ENCODE measurements at regions not wholly inside any gene's neighbourhood (a gene's known extent, or its start where the extent isn't known, plus 50 kb on each side); places are given as distances from the start of the nearest gene placed in this dataset.

- DNase-seq (ENCODE audit: low read depth), result no peak
- no peak for TF ChIP-seq CTCF (conservative IDR thresholded peaks at IDR 0.05; ENCODE audit: low read depth, low read length)
- H3K4me3 ChIP-seq (ENCODE audit: low read depth, low read length), result no peak overlapping the region
Measured at GRCh38 chr7:110075450-110075849, 1015.5 kb upstream of the LRRN3 start.

GRCh38 chr7:110076194-110076593 lies 1014.7 kb upstream of the LRRN3 start:
- H3K4me3 ChIP-seq (ENCODE audit: low read depth, low read length), result no peak overlapping the region
- no peak for DNase-seq (ENCODE audit: low read depth)
- no peak for TF ChIP-seq CTCF (conservative IDR thresholded peaks at IDR 0.05; ENCODE audit: low read depth, low read length)

- no peak for TF ChIP-seq CTCF (conservative IDR thresholded peaks at IDR 0.05; ENCODE audit: low read depth, low read length)
- H3K4me3 ChIP-seq (ENCODE audit: low read depth, low read length), result no peak overlapping the region
- DNase-seq (ENCODE audit: low read depth), result no peak
Measured at GRCh38 chr7:110084181-110084807, 1006.6 kb upstream of the LRRN3 start.

GRCh38 chr7:110090110-110090820 lies 1000.7 kb upstream of the LRRN3 start:
- TF ChIP-seq CTCF (conservative IDR thresholded peaks at IDR 0.05; ENCODE audit: low read depth, low read length), result peak; percentile 77
- DNase-seq (ENCODE audit: low read depth), result peak; percentile 77
- no peak overlapping the region for H3K4me3 ChIP-seq (ENCODE audit: low read depth, low read length)

- no peak for TF ChIP-seq CTCF (conservative IDR thresholded peaks at IDR 0.05; ENCODE audit: low read depth, low read length)
- no peak overlapping the region for H3K4me3 ChIP-seq (ENCODE audit: low read depth, low read length)
- DNase-seq (ENCODE audit: low read depth), result no peak
Measured at GRCh38 chr7:110095372-110096052, 995.4 kb upstream of the LRRN3 start.

- H3K4me3 ChIP-seq (ENCODE audit: low read depth, low read length), result no peak overlapping the region
- no peak for TF ChIP-seq CTCF (conservative IDR thresholded peaks at IDR 0.05; ENCODE audit: low read depth, low read length)
- no peak for DNase-seq (ENCODE audit: low read depth)
Measured at GRCh38 chr7:110104243-110104642, 986.7 kb upstream of the LRRN3 start.
